ENCODE measurements at regions not wholly inside any gene's neighbourhood (a gene's known extent, or its start where the extent isn't known, plus 50 kb on each side); places are given as distances from the start of the nearest gene placed in this dataset.

DNA sequence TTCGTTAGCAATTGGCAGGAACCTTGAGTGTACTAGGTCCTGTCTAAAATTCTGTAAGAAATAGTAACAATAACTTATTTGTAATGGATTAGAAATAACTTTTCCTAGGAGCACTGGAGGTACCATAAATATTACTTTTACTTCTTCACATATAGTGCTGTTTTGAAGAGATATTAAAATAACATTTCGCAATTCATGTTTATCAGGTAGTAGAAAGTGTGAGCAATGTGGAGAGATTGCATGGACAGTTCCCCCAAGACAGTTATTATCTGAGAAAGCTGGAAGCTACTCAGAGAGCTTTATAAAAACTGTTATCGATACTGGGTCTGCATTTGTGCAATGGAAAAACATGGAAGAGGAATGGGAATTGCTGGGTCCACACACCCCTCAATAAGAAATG, 128.5 kb upstream of the KIF26B start:
- H3K9ac ChIP-seq (ENCODE audit: insufficient read depth in 1 of 2, low read length in 2 of 2): no peak overlapping the region
- H3K9me3 ChIP-seq (ENCODE audit: control insufficient read depth in 4 of 4, insufficient read depth in 3 of 4, low read length in 3 of 4): no peaks in the 10 kb centered on the region
- no peak overlapping the region for H3K4me3 ChIP-seq
- ATAC-seq (ENCODE audit: insufficient read depth, low FRiP score) (no peak), DNase-seq (no peak)
- no peak overlapping the region for H3K27ac ChIP-seq (ENCODE audit: low read depth in 1 of 2, low read length in 1 of 2)
- peaks cover 0 to 4% (median 0%) of the 10 kb centered on the region in 4 donors for H3K36me3 ChIP-seq (ENCODE audit: control insufficient read depth in 4 of 4, insufficient read depth in 4 of 4, low read length in 4 of 4)
- H3K4me1 ChIP-seq (ENCODE audit: control insufficient read depth in 5 of 5, insufficient read depth in 5 of 5, low read length in 5 of 5): peaks cover 0 to 2% (median 0%) of the 10 kb centered on the region in 5 donors
- H3K27me3 ChIP-seq (ENCODE audit: control insufficient read depth in 3 of 3, insufficient read depth in 3 of 3, low read length in 2 of 3): no peaks in the 10 kb centered on the region
- WGBS, 2 donors: 89 to 90% methylated on average over 3 of the region's 3 CpGs
- TF ChIP-seq, protein P1, sequence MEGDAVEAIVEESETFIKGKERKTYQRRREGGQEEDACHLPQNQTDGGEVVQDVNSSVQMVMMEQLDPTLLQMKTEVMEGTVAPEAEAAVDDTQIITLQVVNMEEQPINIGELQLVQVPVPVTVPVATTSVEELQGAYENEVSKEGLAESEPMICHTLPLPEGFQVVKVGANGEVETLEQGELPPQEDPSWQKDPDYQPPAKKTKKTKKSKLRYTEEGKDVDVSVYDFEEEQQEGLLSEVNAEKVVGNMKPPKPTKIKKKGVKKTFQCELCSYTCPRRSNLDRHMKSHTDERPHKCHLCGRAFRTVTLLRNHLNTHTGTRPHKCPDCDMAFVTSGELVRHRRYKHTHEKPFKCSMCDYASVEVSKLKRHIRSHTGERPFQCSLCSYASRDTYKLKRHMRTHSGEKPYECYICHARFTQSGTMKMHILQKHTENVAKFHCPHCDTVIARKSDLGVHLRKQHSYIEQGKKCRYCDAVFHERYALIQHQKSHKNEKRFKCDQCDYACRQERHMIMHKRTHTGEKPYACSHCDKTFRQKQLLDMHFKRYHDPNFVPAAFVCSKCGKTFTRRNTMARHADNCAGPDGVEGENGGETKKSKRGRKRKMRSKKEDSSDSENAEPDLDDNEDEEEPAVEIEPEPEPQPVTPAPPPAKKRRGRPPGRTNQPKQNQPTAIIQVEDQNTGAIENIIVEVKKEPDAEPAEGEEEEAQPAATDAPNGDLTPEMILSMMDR (IDR thresholded peaks at IDR 0.05; ENCODE audit: control extremely low read depth, extremely low read depth): no peak

- peaks cover 0 to 2% (median 0%) of the 10 kb centered on the region in 5 donors for H3K4me1 ChIP-seq (ENCODE audit: control insufficient read depth in 5 of 5, insufficient read depth in 5 of 5, low read length in 5 of 5)
Observed at GRCh38 chr1:245025525-245025924, 129.3 kb upstream of the KIF26B start.

DNA sequence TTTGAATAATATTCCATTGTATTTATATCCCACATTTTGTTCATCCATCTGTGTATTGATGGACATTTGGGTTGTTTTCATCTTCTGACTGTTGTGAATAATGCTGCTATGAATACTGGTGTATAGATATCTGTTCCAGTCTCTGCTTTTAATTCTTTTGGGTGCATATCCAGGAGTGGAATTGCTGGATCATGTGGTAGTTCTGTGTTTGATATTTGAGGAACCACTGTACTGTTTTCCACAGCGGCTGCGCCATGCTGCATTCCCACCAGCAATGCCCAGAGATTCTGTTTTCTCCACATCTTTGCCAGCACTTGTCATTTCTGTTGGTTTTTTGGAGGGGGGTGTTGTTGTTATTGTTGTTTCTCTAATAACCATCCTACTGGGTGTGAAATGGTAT, 131.6 kb upstream of the KIF26B start:
- H3K27me3 ChIP-seq (ENCODE audit: control insufficient read depth in 3 of 3, insufficient read depth in 3 of 3, low read length in 2 of 3): no peaks in the 10 kb centered on the region
- no peak overlapping the region for H3K9ac ChIP-seq (ENCODE audit: insufficient read depth in 1 of 2, low read length in 2 of 2)
- peaks cover 0 to 4% (median 0%) of the 10 kb centered on the region in 4 donors for H3K36me3 ChIP-seq (ENCODE audit: control insufficient read depth in 4 of 4, insufficient read depth in 4 of 4, low read length in 4 of 4)
- no peak overlapping the region for H3K4me3 ChIP-seq
- no peak for DNase-seq
- TF ChIP-seq, protein P1 (IDR thresholded peaks at IDR 0.05; ENCODE audit: control extremely low read depth, extremely low read depth): no peak
- no peak overlapping the region for H3K27ac ChIP-seq (ENCODE audit: low read depth in 1 of 2, low read length in 1 of 2)
- no peak for ATAC-seq (ENCODE audit: insufficient read depth, low FRiP score)
- WGBS, 2 donors: 96 to 98% methylated on average over 2 of the region's 2 CpGs
- H3K9me3 ChIP-seq (ENCODE audit: control insufficient read depth in 4 of 4, insufficient read depth in 3 of 4, low read length in 3 of 4): no peaks in the 10 kb centered on the region
- peaks cover 0 to 2% (median 0%) of the 10 kb centered on the region in 5 donors for H3K4me1 ChIP-seq (ENCODE audit: control insufficient read depth in 5 of 5, insufficient read depth in 5 of 5, low read length in 5 of 5)

More at GRCh38 chr1:245025525-245025924, 129.3 kb upstream of the KIF26B start:
- TF ChIP-seq, protein P1 (IDR thresholded peaks at IDR 0.05; ENCODE audit: control extremely low read depth, extremely low read depth): no peak
- Histone ChIP-seq H3K9ac (ENCODE audit: insufficient read depth in 1 of 2, low read length in 2 of 2) (no peak overlapping the region), H3K9me3 (ENCODE audit: control insufficient read depth in 4 of 4, insufficient read depth in 3 of 4, low read length in 3 of 4) (no peaks in the 10 kb centered on the region), H3K27me3 (ENCODE audit: control insufficient read depth in 3 of 3, insufficient read depth in 3 of 3, low read length in 2 of 3) (no peaks in the 10 kb centered on the region), H3K4me3 (no peak overlapping the region), H3K36me3 (ENCODE audit: control insufficient read depth in 4 of 4, insufficient read depth in 4 of 4, low read length in 4 of 4) (peaks cover 0 to 1% (median 0%) of the 10 kb centered on the region in 4 donors), H3K27ac (ENCODE audit: low read depth in 1 of 2, low read length in 1 of 2) (no peak overlapping the region)
- 98 to 99% methylated on average over 6 of the region's 6 CpGs for WGBS, 2 donors
- DNase-seq: no peak
- ATAC-seq (ENCODE audit: insufficient read depth, low FRiP score): no peak

DNA sequence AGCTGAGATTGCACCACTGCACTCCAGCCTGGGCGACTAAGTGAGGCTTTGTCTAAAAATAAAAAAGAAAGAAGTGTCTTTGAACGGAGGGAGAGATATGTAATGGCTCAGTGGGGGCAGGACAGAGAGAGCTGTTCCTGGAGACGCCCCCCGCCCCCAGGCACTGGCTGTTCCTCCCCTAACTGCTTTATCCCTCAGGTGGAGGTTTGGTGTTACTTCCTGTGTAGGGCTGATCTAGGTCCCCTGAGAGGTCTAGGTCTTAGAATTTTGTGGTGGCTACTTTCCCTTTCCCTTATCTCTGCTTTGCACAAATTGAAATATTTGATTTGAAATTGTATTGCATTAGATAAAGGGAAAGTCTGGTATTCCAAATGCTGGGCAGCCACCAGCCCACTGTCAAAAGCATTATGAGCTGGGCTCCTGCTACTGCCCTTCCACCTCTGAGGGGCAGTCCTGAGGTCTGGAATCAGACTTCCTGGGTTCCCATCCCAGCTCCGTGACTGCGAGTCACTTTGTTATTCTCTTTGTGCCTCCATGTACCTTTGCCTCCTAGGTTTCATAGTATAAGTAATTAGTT, 134.8 kb upstream of the KIF26B start:
- no peak overlapping the region for H3K9ac ChIP-seq (ENCODE audit: insufficient read depth in 1 of 2, low read length in 2 of 2)
- H3K4me3 ChIP-seq: no peak overlapping the region
- no peak for ATAC-seq (ENCODE audit: insufficient read depth, low FRiP score)
- DNase-seq: no peak
- no peak overlapping the region for H3K27ac ChIP-seq (ENCODE audit: low read depth in 1 of 2, low read length in 1 of 2)
- 79% methylated on average over 6 of the region's 6 CpGs for WGBS, 2 donors
- H3K4me1 ChIP-seq (ENCODE audit: control insufficient read depth in 5 of 5, insufficient read depth in 5 of 5, low read length in 5 of 5): no peaks in the 10 kb centered on the region
- no peaks in the 10 kb centered on the region for H3K27me3 ChIP-seq (ENCODE audit: control insufficient read depth in 3 of 3, insufficient read depth in 3 of 3, low read length in 2 of 3)
- peaks cover 0 to 4% (median 0%) of the 10 kb centered on the region in 4 donors for H3K36me3 ChIP-seq (ENCODE audit: control insufficient read depth in 4 of 4, insufficient read depth in 4 of 4, low read length in 4 of 4)
- H3K9me3 ChIP-seq (ENCODE audit: control insufficient read depth in 4 of 4, insufficient read depth in 3 of 4, low read length in 3 of 4): no peaks in the 10 kb centered on the region
- TF ChIP-seq, protein P1 (IDR thresholded peaks at IDR 0.05; ENCODE audit: control extremely low read depth, extremely low read depth): no peak

Data from lung (tissue), 11 donors.